HG03064 (cell line): ENCODE measurements at regions not wholly inside any gene's neighbourhood (a gene's known extent, or its start where the extent isn't known, plus 50 kb on each side); places are given as distances from the start of the nearest gene placed in this dataset.
"Not testable (repeated sequence)": the region's sequence is repeated elsewhere in the genome, so short reads cannot be mapped to it uniquely, and the experiment has no call there.

Experiments
- ATAC-seq: cut with Tn5 transposase; IDR thresholded peaks from one replicate; pipeline ENCODE4 v1.9.1; 2021; ENCODE audit warnings: low read depth; ENCODE audit not compliant: unreplicated experiment

- ATAC-seq, result no peak
These were observed 672.6 kb downstream of the CENPC start for GRCh38 chr4:66872661-66873060.

- ATAC-seq, result no peak
These were observed 681.8 kb downstream of the CENPC start for GRCh38 chr4:66863481-66863880.

DNA sequence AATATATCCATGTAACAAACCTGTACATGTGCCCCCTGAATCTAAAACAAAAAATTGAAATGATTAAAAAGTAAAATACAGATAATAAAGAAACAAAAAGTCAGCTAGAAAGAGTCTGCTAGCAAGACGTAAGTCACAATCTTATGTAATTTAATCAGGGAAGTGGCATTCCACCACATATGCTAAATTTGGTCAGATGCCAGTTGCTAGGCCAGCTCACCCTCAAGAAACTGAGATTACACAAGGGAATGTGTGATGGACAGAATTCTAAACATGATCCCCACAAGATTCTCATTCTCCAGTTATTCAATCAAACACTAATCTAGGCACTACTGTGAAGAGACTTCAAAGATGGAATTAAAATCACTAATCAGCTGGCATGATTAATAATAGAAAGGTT is 689.3 kb downstream of the CENPC start:
- no peak for ATAC-seq

DNA sequence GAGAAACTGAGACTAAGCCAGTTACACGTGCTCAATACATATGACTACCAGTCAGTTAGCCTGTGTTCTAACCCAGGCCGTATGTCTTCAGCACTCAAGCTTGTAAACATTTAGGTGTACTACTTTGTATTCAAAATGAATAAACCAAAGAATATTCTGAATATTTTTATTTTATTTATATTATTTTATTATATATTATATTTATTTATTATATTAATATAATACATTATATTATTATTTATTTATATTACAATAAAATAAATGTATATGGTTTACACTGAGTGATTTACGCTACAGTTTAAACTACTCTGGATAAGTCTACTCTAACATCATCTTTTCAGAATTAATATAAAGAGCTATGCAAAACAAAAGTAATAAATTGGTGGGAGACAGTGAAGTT is 691.5 kb downstream of the CENPC start:
- ATAC-seq, result no peak

DNA sequence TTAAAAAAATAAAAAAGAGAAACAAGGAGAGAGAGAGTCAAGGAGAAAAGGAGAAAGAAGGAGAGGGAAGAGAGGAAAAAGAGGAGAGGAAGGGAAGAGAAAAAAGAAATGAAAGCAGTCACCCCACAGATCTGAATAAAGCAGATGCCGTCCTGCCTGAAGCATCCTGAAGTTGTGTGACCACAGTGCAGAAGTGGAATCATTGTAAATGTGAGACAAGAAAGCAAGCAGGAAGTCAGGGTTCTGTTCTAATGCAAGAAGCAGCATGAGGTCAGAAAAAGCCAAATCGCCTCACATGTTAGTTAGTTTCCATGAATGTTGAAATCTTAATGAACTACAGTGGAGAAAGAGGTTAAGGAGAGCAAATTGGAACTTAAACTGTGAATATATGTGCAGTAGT is 692.5 kb downstream of the CENPC start:
- no peak for ATAC-seq

DNA sequence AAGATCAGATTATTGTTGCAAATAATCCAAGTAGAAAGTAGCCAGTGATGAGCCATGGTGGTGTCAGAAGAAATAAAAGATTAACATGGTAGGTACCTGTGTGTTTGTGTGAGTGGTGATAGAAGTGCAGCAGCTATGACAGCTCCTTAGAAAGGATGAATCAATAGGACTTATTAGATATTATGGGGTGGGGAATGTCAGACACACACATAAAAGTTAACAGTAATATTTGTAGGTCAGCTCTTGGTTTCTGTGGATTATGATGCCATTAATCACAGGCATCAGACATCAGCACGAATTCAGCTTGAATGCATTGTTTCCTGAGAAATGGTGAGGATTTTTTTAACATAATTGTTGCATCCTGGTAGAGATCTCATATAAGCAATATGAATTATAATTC is 695.7 kb downstream of the CENPC start:
- ATAC-seq, result no peak

- no peak for ATAC-seq
These were observed 702.6 kb downstream of the CENPC start for GRCh38 chr4:66842724-66843088.

DNA sequence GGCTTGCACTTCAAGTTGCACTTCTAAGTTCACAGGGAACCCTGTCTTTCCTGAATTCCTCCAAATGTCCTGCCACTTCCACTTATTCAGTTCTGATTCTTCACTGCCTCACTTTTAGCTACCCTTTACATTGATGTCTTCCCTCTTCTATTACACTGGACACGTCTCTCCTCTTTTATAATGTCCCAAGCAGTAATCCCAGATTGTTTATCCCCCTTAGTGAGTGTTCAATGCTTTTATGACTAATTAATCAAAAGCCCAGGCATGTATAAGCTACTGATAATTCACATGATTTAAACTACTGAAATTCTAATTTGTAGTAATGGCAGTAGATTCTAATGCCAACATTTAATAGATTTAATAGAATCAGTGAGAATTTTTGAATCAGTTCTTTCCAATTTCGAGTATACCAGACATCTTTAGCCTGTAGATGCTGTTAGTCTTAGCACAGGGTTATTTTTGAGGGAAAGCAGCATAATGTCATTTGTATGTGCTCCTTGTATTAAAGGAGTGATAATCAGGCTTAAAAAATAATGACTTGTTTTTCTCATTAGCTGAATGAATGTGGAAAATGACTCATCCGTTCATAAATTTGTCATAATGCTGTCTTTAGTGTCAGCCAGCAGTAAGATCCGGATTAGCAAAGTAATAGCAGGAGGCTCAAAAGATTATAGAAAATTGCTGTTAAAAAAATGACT is 703.1 kb downstream of the CENPC start:
- no peak for ATAC-seq

DNA sequence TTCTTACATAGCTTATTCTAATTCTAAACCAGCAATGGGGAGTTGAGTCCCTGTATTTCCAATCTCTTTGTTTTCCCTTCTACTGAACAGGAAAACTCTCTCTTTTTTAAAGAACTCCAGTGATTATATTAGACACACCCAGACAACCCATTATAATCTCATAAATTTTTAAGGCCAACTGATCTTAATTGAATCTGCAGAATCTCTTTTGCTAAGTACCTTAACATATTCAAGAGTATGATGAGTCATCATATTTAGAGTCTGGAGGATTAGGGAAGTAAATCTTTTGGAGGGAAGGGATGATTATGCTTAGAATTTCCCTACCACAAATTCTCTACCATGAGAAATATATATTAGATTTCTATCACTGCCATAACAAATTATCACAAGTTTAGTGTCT is 705.1 kb downstream of the CENPC start:
- ATAC-seq, result no peak

DNA sequence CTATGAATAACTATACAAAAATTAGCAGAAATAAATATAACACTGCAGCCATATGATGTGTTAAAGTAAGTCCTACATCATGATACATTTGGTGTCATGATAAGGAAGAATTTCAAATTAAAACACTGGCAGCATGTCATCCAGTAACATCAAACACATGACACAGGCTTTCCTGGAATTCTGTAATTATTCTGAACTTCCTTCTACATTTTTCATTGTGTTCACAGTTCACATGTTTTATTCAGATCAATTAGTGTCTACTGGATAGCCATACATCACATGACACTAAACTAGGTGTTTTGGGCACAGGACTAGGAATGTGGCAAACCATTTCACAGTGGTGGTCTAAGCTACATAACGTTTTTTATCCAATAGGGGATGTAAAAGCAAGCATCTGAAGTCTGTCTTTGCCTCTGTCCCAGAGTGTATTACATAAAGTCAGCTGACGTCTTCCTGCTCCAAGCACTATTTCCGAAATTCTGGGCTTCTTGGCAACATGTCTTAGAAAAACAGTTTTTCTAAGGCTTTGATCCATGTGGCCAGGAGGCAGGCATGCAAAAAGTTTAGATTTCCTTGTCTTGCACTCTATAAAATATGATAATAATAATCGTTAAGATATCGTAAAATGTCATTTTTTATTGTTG is 707.9 kb downstream of the CENPC start:
- no peak for ATAC-seq

DNA sequence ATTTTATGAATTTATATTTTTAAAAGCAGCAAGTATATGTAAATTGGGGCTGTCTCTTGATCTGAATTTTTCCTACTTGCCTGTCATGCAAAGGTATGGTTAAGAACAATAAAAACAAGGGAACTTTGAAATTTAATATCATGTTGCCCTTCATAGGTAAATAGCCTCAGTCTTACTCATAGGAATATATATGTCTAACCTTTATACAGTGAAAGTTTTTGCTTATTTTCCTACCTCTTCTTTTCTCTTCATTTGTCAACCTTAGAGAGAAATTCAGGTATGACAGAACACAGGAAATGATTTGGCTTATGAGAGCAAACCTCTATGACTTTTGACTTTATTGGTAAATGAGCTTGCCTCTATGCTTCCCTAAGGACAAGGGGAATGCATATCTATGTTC is 716.0 kb downstream of the CENPC start:
- no peak for ATAC-seq

DNA sequence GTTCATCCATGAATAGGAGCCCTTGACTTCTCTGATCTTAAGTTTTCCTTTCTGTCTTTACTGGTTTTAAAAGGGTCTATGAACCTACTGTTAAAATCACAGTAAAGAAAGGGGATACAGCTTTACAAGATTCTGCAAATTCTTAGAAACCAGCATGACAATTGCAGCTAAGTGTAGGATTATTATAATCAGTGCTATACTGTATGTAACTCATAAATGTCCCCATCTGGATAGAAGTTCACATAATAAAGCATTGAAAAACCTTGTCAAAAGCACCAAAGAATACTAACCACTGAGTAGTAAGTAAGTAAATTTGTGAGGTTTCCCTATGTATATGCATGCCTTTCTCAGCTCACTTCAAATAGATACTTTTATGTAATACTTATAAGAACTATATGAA is 724.6 kb downstream of the CENPC start:
- no peak for ATAC-seq

GRCh38 chr4:66814277-66814676 is 731.0 kb downstream of the CENPC start:
- no peak for ATAC-seq

DNA sequence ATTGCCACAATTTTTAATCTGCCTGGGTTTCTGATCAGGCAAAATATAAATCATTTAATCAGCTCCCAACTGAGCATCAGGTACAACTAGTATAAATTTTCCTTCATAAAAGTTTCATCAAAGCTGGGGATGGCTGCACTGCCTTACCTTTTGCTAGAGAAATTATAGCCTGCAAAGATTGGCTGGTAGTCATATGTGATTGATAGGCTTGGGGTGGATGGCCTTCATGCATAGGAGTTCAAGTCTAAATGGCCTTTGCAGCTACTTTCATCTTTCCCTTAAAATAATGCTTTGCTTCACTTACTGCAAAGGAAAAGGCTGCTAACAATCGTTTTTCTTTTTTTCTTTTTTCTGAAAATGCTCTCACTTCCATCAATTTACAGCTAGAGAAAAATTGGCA is 739.7 kb downstream of the CENPC start:
- no peak for ATAC-seq

GRCh38 chr4:66804979-66805378 is 740.3 kb downstream of the CENPC start:
- ATAC-seq, result no peak

DNA sequence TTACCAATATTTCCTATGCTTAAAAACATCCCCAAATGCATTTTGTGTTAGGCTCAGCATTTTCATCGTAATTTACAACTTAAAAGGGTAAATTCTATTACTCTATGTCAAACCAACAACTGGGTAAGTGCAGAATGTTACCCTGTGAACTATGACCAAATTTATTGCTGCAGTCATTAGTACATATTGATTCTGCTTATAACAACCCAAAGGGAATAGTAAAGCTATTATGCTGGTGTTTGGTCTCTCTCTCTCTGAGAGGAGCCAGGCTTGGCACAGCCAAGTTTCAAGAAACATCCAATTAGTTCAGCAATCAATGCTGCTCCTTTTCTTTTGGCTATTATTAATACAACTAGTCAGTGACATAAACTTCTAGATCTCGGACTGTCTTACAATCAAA is 747.7 kb downstream of the CENPC start:
- ATAC-seq, result no peak

- ATAC-seq, result no peak
These were observed 749.6 kb downstream of the CENPC start for GRCh38 chr4:66795724-66796123.

- no peak for ATAC-seq
These were observed 750.8 kb downstream of the CENPC start for GRCh38 chr4:66794390-66795034.

DNA sequence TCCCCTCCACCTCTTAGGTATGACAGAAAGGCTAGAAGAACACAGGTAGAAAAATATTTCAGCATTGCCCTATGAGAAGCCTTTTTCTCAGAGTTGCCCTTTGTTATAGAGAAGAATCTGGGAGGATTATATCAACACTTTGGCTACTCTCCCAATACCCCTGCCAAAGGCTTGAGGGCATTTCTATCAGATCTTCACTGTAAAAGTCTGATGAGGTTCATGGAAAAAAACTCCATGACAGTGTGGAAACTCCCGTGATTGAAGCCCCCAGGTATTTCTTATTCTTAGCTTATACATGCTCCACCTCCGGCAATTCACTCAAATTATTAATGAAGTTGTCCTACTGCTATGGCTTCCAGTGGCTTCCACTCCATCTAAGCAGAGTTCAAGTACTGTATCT is 753.6 kb downstream of the CENPC start:
- no peak for ATAC-seq

GRCh38 chr4:66785479-66785878 is 759.8 kb downstream of the CENPC start:
- ATAC-seq, result no peak

- not testable (repeated sequence) for ATAC-seq
These were observed 762.6 kb downstream of the CENPC start for GRCh38 chr4:66782751-66783150.

DNA sequence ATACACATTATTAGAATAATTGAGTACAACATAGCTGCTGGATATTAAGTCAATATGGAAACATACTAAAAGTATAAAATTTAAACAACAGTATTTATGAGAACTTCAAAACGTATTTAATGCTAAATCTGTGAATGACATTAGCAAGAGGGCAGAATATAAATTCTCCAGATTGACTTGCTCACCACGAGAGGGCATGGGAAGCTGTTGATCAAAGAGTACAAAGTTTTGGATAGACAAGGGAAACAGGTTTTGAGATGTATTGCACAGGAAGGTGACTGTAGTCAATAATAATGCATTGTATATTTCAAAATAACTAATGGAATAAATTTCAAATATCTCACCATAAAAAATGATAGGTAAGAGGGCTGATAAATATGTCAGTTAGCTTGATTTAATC is 768.2 kb downstream of the CENPC start:
- ATAC-seq, result no peak
